ENCODE measurements at regions not wholly inside any gene's neighbourhood (a gene's known extent, or its start where the extent isn't known, plus 50 kb on each side); places are given as distances from the start of the nearest gene placed in this dataset.

DNA sequence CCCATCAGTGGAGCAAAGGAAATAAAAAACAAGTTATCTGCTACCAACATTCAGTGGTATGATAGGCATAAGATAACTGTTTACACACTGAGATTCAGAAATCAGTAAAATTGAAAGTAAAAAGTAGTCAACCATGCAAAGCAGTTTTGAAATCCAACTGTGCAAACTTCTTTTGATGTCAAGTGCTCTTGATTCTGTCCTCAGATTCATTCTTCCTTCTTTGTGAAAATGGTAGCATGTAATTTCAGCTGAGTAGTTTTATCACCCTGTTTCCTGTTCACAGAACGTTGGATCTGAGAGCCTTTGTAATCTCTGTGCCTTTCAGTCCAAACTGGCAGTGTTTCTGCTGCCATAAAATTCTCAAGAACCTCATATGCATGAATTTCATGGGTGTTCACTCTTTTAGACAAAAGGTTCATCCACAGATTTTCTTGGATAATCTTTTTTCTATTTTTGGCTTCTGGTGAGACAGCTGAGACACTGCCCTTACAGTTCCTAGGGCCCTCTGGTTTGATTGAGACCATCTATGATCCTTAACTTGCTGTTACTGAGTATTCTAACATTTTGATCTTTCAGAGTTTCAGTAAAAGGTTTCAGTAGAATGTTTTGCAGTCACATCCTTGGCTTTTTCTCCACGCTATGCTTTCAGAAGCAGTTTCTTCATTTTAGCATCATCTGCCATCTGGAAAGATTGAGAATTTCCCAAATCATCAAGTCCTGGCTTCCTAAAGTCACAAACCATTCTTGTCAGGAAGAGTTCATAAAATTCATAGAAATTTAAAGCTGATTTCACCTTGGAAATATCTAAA lies 272.3 kb upstream of the EPHA4 start:
- no peaks in the 10 kb centered on the region for H3K36me3 Mint-ChIP-seq (ENCODE audit: low read depth)
- DNase-seq (no peak), ATAC-seq (no peak)
- H3K27me3 Mint-ChIP-seq (ENCODE audit: low read depth): no peaks in the 10 kb centered on the region
- no peaks in the 10 kb centered on the region for H3K4me1 Mint-ChIP-seq (ENCODE audit: low read depth)
- H3K4me3 Mint-ChIP-seq: no peak overlapping the region
- no peak overlapping the region for H3K27ac Mint-ChIP-seq
- ChIA-PET POLR2A (no interaction called here), CTCF (no interaction called here)
- H3K9me3 Mint-ChIP-seq (ENCODE audit: insufficient read depth): no peaks in the 10 kb centered on the region

DNA sequence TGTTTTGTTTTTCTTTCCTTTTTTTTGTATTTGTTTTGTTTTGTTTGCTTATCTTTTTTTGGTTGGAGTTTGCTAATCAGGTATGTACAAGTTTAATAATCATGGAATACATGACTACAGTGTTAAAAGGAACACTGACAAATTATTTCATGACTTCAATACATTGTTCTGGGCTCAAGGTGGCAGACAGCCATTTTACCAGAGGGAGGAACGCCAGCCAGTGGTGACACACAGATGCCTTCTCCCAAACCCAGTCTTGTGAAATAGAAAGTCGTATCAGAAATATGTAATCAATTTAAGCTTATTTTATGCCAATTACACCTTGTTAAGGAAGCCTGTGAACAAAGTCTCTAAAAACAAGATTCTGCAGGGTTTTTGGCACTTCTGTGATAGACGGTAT lies 264.0 kb upstream of the EPHA4 start:
- Mint-ChIP-seq H3K4me1 (ENCODE audit: low read depth) (no peaks in the 10 kb centered on the region), H3K9me3 (ENCODE audit: insufficient read depth) (no peaks in the 10 kb centered on the region), H3K36me3 (ENCODE audit: low read depth) (no peaks in the 10 kb centered on the region), H3K27ac (no peak overlapping the region), H3K27me3 (ENCODE audit: low read depth) (no peaks in the 10 kb centered on the region), H3K4me3 (no peak overlapping the region)
- ATAC-seq (no peak), DNase-seq (no peak)
- ChIA-PET CTCF (no interaction called here), POLR2A (no interaction called here)

DNA sequence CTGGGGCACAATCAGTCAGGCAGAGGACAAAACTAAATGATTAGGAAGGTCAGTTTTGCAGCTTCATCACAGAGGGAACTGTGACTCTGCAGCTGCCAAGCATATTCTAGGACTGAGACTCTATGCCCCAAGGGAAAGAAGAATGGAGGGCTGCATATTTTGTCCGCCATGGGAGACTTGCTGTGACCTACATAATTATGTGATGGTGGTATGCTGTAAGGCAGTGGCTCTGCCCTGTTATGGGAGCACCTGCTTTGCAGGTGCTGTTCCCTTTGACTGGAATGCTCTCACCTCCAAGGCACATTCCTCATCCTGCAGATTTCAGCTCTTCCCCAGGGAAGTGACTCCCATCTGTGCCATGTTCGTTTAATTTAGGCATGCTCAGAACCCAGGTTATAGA lies 261.9 kb upstream of the EPHA4 start:
- H3K9me3 Mint-ChIP-seq (ENCODE audit: insufficient read depth): no peaks in the 10 kb centered on the region
- POLR2A ChIA-PET: no interaction called here
- H3K27me3 Mint-ChIP-seq (ENCODE audit: low read depth): no peaks in the 10 kb centered on the region
- H3K36me3 Mint-ChIP-seq (ENCODE audit: low read depth): no peaks in the 10 kb centered on the region
- no peak for ATAC-seq
- no peak for DNase-seq
- no peak overlapping the region for H3K27ac Mint-ChIP-seq
- H3K4me3 Mint-ChIP-seq: no peak overlapping the region
- CTCF ChIA-PET: no interaction called here
- H3K4me1 Mint-ChIP-seq (ENCODE audit: low read depth): no peaks in the 10 kb centered on the region

DNA sequence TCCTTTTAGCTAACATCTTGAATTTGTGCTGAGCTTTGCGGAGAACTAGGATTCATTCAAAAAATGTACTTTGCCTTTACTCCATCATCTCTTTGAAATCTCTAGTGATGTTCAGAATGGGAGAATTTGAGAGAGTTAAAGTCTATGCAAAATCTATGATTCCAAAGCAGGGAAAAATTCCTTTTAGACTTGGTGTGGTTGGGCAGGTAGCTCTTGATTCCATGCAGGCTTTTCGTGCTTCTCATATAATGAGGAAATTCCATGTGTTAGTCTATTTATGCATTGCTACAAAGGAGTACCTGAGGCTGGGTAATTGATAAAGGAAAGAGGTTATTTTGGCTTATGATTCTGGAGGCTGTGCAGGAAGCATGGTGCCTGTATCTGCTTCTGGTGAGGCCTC lies 258.9 kb upstream of the EPHA4 start:
- no peak overlapping the region for H3K4me3 Mint-ChIP-seq
- H3K27ac Mint-ChIP-seq: no peak overlapping the region
- H3K4me1 Mint-ChIP-seq (ENCODE audit: low read depth): no peaks in the 10 kb centered on the region
- no peak for DNase-seq
- ChIA-PET CTCF (no interaction called here), POLR2A (no interaction called here)
- H3K36me3 Mint-ChIP-seq (ENCODE audit: low read depth): no peaks in the 10 kb centered on the region
- ATAC-seq: no peak
- no peaks in the 10 kb centered on the region for H3K27me3 Mint-ChIP-seq (ENCODE audit: low read depth)
- no peaks in the 10 kb centered on the region for H3K9me3 Mint-ChIP-seq (ENCODE audit: insufficient read depth)

DNA sequence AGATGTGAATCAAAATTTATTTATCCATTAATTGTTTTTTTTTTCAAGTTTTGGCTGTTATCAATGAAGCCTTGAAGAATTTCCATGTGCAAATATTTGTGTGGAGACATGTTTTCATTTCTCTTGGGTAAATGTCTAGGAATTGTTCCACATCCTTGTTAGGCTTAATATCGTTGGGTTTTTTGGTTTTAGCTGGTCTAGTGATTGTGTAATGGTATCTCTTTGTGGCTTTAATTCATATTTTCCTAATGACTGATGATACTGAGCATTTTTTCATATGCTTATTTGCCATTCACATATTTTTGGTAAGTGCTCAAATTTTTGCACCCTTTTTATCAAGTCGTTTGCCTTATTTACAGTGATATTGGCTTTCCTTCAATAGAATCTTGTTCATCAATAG lies 250.3 kb upstream of the EPHA4 start:
- DNase-seq (no peak), ATAC-seq (no peak)
- POLR2A ChIA-PET: no interaction called here
- no peaks in the 10 kb centered on the region for H3K27me3 Mint-ChIP-seq (ENCODE audit: low read depth)
- no peak overlapping the region for H3K27ac Mint-ChIP-seq
- H3K4me1 Mint-ChIP-seq (ENCODE audit: low read depth): no peaks in the 10 kb centered on the region
- peaks cover 4% of the 10 kb centered on the region for H3K9me3 Mint-ChIP-seq (ENCODE audit: insufficient read depth)
- CTCF ChIA-PET: no interaction called here
- no peak overlapping the region for H3K4me3 Mint-ChIP-seq
- H3K36me3 Mint-ChIP-seq (ENCODE audit: low read depth): no peaks in the 10 kb centered on the region

DNA sequence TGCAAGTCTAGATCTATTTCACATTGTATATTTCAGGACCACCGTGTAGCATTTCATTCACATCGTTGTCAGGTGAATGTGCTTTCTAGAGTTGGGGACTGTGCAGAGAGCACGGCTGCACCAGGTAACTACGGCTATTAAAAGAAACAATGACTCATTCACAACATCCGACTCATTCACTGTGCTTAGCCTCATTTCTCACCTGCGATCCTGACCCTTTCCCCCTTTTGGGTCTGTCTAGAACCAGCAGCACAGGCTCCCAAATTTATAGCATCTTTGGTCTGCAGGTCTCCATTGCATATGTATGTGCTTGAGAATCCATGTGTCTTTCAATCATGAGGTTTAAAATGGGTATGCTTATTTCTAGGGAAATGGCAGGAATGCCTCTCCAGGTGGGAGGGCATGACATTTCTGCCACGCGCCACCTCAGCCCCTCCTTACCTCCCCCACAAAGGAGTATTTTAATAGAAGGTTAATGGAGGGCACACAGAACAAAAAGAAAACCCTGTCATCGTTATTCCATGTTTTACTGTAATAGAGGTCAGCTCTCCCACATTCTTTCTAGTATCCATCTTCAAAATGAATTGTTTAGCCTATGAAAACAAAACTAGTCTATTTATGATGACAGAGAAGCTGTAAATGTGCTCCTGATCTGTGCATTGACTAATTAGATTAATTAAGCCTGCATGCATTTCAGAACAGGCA lies 246.7 kb upstream of the EPHA4 start:
- no peaks in the 10 kb centered on the region for H3K4me1 Mint-ChIP-seq (ENCODE audit: low read depth)
- ATAC-seq (no peak), DNase-seq (no peak)
- no peaks in the 10 kb centered on the region for H3K27me3 Mint-ChIP-seq (ENCODE audit: low read depth)
- no peak overlapping the region for H3K27ac Mint-ChIP-seq
- no peaks in the 10 kb centered on the region for H3K36me3 Mint-ChIP-seq (ENCODE audit: low read depth)
- POLR2A ChIA-PET: no interaction called here
- no peak overlapping the region for H3K4me3 Mint-ChIP-seq
- no peaks in the 10 kb centered on the region for H3K9me3 Mint-ChIP-seq (ENCODE audit: insufficient read depth)
- CTCF ChIA-PET: no interaction called here

DNA sequence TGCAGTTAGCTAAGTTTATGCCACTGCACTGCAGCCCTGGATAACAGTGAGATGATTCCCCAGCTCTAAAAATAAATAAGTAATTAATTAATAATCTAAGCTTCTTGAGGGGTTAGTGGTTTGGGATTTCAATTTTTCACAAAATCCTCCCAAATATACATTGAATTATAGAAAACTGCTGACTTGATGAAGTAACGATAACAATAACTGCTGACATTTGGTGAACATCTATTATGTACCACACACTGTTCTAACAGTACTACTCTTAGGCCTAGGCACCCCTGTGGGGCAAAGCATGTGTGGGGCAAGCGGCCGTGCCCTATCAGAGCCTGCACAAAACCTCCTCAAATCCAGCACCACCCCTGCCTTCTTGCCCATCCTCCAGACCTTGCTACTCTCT lies 245.8 kb upstream of the EPHA4 start:
- H3K36me3 Mint-ChIP-seq (ENCODE audit: low read depth): no peaks in the 10 kb centered on the region
- POLR2A ChIA-PET: no interaction called here
- no peaks in the 10 kb centered on the region for H3K27me3 Mint-ChIP-seq (ENCODE audit: low read depth)
- H3K4me1 Mint-ChIP-seq (ENCODE audit: low read depth): no peaks in the 10 kb centered on the region
- CTCF ChIA-PET: no interaction called here
- no peak overlapping the region for H3K27ac Mint-ChIP-seq
- no peak for ATAC-seq
- no peaks in the 10 kb centered on the region for H3K9me3 Mint-ChIP-seq (ENCODE audit: insufficient read depth)
- DNase-seq: no peak
- H3K4me3 Mint-ChIP-seq: no peak overlapping the region

DNA sequence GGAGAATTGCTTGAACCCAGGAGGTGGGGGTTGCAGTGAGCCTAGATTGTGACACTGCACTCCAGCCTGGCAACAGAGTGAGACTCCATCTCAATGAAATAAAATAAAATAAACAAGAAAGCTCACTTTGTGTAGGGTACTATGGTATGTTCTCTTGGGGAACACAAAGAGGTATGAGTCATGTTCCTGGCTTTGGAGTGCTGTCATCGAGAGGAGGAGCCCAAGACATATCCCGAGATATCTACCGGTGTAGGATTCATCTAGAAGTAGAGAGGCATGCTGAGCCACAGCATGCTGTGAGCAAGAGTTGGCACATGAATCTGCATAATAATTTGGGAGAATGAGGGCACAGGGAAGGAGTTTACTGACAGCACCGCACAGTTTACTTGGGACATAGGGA lies 244.9 kb upstream of the EPHA4 start:
- no peak for ATAC-seq
- H3K36me3 Mint-ChIP-seq (ENCODE audit: low read depth): no peaks in the 10 kb centered on the region
- ChIA-PET POLR2A (no interaction called here), CTCF (no interaction called here)
- no peaks in the 10 kb centered on the region for H3K27me3 Mint-ChIP-seq (ENCODE audit: low read depth)
- H3K27ac Mint-ChIP-seq: no peak overlapping the region
- H3K4me3 Mint-ChIP-seq: no peak overlapping the region
- no peaks in the 10 kb centered on the region for H3K4me1 Mint-ChIP-seq (ENCODE audit: low read depth)
- DNase-seq: no peak
- no peaks in the 10 kb centered on the region for H3K9me3 Mint-ChIP-seq (ENCODE audit: insufficient read depth)

DNA sequence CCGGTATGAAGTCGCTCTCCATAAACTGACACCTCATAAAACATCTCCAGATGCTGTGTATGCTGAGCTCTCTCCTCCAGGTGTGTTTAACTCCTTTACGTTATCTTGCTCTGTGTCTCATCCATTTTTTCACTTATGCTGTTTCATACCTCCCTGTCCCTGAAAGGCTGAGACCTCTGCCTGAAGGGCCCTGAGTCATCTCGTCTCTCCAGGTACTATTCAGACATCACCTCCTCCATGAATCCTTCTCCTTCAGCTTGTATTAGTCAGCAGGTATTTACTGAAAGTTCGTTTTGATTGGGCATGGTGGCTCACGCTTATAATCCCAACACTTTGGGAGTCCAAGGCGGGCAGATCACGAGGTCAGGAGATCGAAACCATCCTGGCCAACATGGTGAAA lies 244.5 kb upstream of the EPHA4 start:
- Mint-ChIP-seq H3K4me3 (no peak overlapping the region), H3K27ac (no peak overlapping the region), H3K9me3 (ENCODE audit: insufficient read depth) (no peaks in the 10 kb centered on the region), H3K36me3 (ENCODE audit: low read depth) (no peaks in the 10 kb centered on the region), H3K27me3 (ENCODE audit: low read depth) (no peaks in the 10 kb centered on the region), H3K4me1 (ENCODE audit: low read depth) (no peaks in the 10 kb centered on the region)
- ChIA-PET CTCF (no interaction called here), POLR2A (no interaction called here)
- ATAC-seq (no peak), DNase-seq (no peak)

DNA sequence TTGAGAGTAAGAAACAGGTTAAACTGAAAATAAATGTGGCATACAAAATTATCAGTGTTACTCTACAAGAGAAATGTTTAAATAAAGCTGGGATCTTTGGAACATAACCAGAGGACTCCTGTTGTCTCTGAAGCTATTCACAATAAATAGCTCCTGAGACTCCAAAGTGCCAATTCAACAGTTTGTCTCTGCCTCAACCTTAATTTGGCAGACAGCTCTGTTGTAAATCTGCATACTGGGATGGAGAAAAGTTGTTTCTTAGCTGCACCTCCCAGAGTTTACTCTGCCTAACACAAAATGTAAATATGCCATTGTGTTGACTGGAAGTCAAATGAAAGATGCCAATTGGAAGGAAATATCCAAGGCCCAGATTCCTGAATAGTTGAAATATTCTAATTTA lies 238.5 kb upstream of the EPHA4 start:
- no peak overlapping the region for H3K4me3 Mint-ChIP-seq
- ChIA-PET POLR2A (no interaction called here), CTCF (no interaction called here)

DNA sequence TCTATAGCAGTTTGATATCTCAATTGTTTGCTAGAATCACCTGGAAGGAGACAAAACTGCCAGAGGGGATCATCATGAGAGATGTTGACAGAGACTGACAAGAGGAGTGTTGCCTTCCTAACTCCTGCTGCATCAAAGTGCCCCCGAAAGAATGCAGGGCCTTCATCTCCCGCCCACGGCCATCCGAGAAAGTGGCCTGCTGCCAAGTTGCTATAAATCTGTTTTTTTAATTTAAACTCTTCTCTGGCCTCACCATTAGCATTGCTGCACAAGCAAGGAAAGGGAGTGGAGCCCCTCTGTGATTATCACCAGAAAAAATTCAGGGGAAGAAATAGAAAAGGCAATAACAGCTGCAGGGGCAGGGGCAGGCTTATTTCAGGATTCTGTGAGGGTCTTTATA lies 238.1 kb upstream of the EPHA4 start:
- DNase-seq: no peak
- ATAC-seq: no peak
- no peak overlapping the region for H3K4me3 Mint-ChIP-seq
- no peaks in the 10 kb centered on the region for H3K27me3 Mint-ChIP-seq (ENCODE audit: low read depth)
- H3K27ac Mint-ChIP-seq: no peak overlapping the region
- no peaks in the 10 kb centered on the region for H3K36me3 Mint-ChIP-seq (ENCODE audit: low read depth)
- ChIA-PET POLR2A (no interaction called here), CTCF (no interaction called here)
- H3K9me3 Mint-ChIP-seq (ENCODE audit: insufficient read depth): no peaks in the 10 kb centered on the region
- H3K4me1 Mint-ChIP-seq (ENCODE audit: low read depth): no peaks in the 10 kb centered on the region

More for the DNA sequence above, 238.5 kb upstream of the EPHA4 start:
- H3K27ac Mint-ChIP-seq: no peak overlapping the region
- no peaks in the 10 kb centered on the region for H3K27me3 Mint-ChIP-seq (ENCODE audit: low read depth)
- no peaks in the 10 kb centered on the region for H3K9me3 Mint-ChIP-seq (ENCODE audit: insufficient read depth)
- H3K36me3 Mint-ChIP-seq (ENCODE audit: low read depth): no peaks in the 10 kb centered on the region
- ATAC-seq (no peak), DNase-seq (no peak)
- no peaks in the 10 kb centered on the region for H3K4me1 Mint-ChIP-seq (ENCODE audit: low read depth)

DNA sequence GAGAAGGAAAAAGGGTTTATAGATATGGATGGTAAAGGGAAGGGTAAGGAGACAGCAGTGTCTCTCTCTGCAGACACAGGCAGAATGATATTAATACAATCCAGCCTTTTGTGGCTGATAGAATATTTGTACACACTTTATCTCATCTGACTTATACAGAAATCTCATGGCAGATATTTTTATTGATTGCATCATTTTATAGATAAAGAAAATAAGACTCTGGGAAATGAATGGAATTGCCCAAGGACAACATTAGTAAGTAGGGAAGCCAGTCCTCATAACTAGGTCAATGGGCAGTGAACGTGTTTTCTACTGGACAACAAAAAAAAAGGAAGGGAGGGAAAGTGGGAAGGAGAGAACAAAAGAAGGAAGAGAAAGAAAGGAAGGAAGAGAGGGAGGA lies 236.4 kb upstream of the EPHA4 start:
- H3K4me1 Mint-ChIP-seq (ENCODE audit: low read depth): no peaks in the 10 kb centered on the region
- ChIA-PET CTCF (no interaction called here), POLR2A (no interaction called here)
- H3K9me3 Mint-ChIP-seq (ENCODE audit: insufficient read depth): no peaks in the 10 kb centered on the region
- H3K4me3 Mint-ChIP-seq: no peak overlapping the region
- H3K27me3 Mint-ChIP-seq (ENCODE audit: low read depth): no peaks in the 10 kb centered on the region
- ATAC-seq: no peak
- H3K27ac Mint-ChIP-seq: no peak overlapping the region
- no peak for DNase-seq
- H3K36me3 Mint-ChIP-seq (ENCODE audit: low read depth): no peaks in the 10 kb centered on the region

DNA sequence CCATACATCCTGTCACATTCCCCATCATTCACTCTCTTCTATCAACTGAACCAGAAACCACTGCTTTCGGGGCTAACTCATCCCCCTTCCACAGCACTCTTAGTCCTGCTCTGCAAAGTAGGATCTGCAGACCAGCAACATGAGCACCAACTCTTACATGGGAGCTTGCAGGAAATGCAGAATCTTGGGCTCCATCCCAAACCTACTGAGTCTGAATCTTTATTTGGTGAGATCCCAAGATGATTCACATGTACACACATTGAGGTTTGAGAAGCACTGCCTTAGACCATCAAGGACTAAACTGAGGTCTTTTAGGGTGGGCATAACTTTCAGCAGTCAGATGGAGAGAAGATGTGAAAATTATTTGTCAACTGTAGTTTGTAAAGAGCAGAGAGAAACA lies 235.6 kb upstream of the EPHA4 start:
- H3K36me3 Mint-ChIP-seq (ENCODE audit: low read depth): no peaks in the 10 kb centered on the region
- ChIA-PET POLR2A (no interaction called here), CTCF (no interaction called here)
- no peak for ATAC-seq
- no peaks in the 10 kb centered on the region for H3K4me1 Mint-ChIP-seq (ENCODE audit: low read depth)
- no peak for DNase-seq
- H3K27ac Mint-ChIP-seq: no peak overlapping the region
- H3K9me3 Mint-ChIP-seq (ENCODE audit: insufficient read depth): no peaks in the 10 kb centered on the region
- no peaks in the 10 kb centered on the region for H3K27me3 Mint-ChIP-seq (ENCODE audit: low read depth)
- no peak overlapping the region for H3K4me3 Mint-ChIP-seq

Data from activated CD8-positive, alpha-beta T cell treated with anti-CD3 and anti-CD28 coated beads, Interleukin-2, amount 10 ng/mL, durations not matched to agents 7 days and 5 days (primary cell).